HG02678 (cell line): ENCODE measurements at regions not wholly inside any gene's neighbourhood (a gene's known extent, or its start where the extent isn't known, plus 50 kb on each side); places are given as distances from the start of the nearest gene placed in this dataset.
"Not testable (repeated sequence)": the region's sequence is repeated elsewhere in the genome, so short reads cannot be mapped to it uniquely, and the experiment has no call there.

Experiments
- ATAC-seq: cut with Tn5 transposase; IDR thresholded peaks from one replicate; pipeline ENCODE4 v1.9.1; 2021; ENCODE audit warnings: mild to moderate bottlenecking, moderate library complexity; ENCODE audit not compliant: unreplicated experiment

- no peak for ATAC-seq
These were observed 293.6 kb downstream of the PLPP3 start for GRCh38 chr1:56285554-56286402.

GRCh38 chr1:56284928-56285327 is 294.4 kb downstream of the PLPP3 start:
- ATAC-seq: no peak

- no peak for ATAC-seq
These were observed 301.3 kb downstream of the PLPP3 start for GRCh38 chr1:56278061-56278460.

GRCh38 chr1:56268519-56269140 is 310.7 kb downstream of the PLPP3 start:
- ATAC-seq: no peak

- no peak for ATAC-seq
These were observed 311.8 kb downstream of the PLPP3 start for GRCh38 chr1:56267611-56268010.

GRCh38 chr1:56266359-56266758 is 313.0 kb downstream of the PLPP3 start:
- ATAC-seq: no peak

- no peak for ATAC-seq
These were observed 314.1 kb downstream of the PLPP3 start for GRCh38 chr1:56265216-56265615.

GRCh38 chr1:56263908-56264307 is 315.5 kb downstream of the PLPP3 start:
- ATAC-seq: no peak

GRCh38 chr1:56258371-56258770 is 321.0 kb downstream of the PLPP3 start:
- ATAC-seq: no peak

GRCh38 chr1:56257726-56258125 is 321.6 kb downstream of the PLPP3 start:
- ATAC-seq: no peak

- ATAC-seq: no peak
These were observed 323.0 kb downstream of the PLPP3 start for GRCh38 chr1:56256153-56257000.

- ATAC-seq: no peak
These were observed 323.7 kb downstream of the PLPP3 start for GRCh38 chr1:56255516-56256152.

GRCh38 chr1:56254130-56254529 is 325.2 kb downstream of the PLPP3 start:
- ATAC-seq: no peak

- ATAC-seq: no peak
These were observed 328.6 kb downstream of the PLPP3 start for GRCh38 chr1:56250809-56251208.

- ATAC-seq: no peak
These were observed 330.1 kb downstream of the PLPP3 start for GRCh38 chr1:56249234-56249633.

GRCh38 chr1:56248138-56248537 is 331.2 kb downstream of the PLPP3 start:
- no peak for ATAC-seq

GRCh38 chr1:56246726-56247125 is 332.6 kb downstream of the PLPP3 start:
- ATAC-seq: not testable (repeated sequence)

GRCh38 chr1:56240400-56240799 is 339.0 kb downstream of the PLPP3 start:
- ATAC-seq: no peak

GRCh38 chr1:56237491-56238064 is 341.8 kb downstream of the PLPP3 start:
- no peak for ATAC-seq

GRCh38 chr1:56236688-56237087 is 342.7 kb downstream of the PLPP3 start:
- no peak for ATAC-seq
